Activated CD4-positive, alpha-beta T cell treated with anti-CD3 and anti-CD28 coated beads, Interleukin-2, amount 50 U/mL, for 16 hours (primary cell): ENCODE measurements at regions not wholly inside any gene's neighbourhood (a gene's known extent, or its start where the extent isn't known, plus 50 kb on each side); places are given as distances from the start of the nearest gene placed in this dataset.

ENCODE experiments used
- DNase-seq: peaks from one replicate; pipeline ENCODE4 v3.0.0-alpha.2; 2020

GRCh38 chr3:181860235-181860634 lies 148.5 kb downstream of the SOX2 start:
- no peak for DNase-seq

GRCh38 chr3:181862502-181862901 lies 150.8 kb downstream of the SOX2 start:
- no peak for DNase-seq

GRCh38 chr3:181868576-181869082 lies 156.9 kb downstream of the SOX2 start:
- no peak for DNase-seq

GRCh38 chr3:181872887-181873286 lies 161.2 kb downstream of the SOX2 start:
- DNase-seq: no peak

GRCh38 chr3:181879926-181880325 lies 168.2 kb downstream of the SOX2 start:
- DNase-seq: no peak

- no peak for DNase-seq
Measured at GRCh38 chr3:181880331-181880730, 168.6 kb downstream of the SOX2 start.

GRCh38 chr3:181881749-181882148 lies 170.0 kb downstream of the SOX2 start:
- no peak for DNase-seq

GRCh38 chr3:181885868-181886630 lies 174.3 kb downstream of the SOX2 start:
- DNase-seq: no peak

- no peak for DNase-seq
Measured at GRCh38 chr3:181886676-181887075, 175.0 kb downstream of the SOX2 start.

GRCh38 chr3:181887685-181888084 lies 176.0 kb downstream of the SOX2 start:
- no peak for DNase-seq

- DNase-seq: no peak
Measured at GRCh38 chr3:181888234-181888633, 176.5 kb downstream of the SOX2 start.

- no peak for DNase-seq
Measured at GRCh38 chr3:181892848-181893247, 181.1 kb downstream of the SOX2 start.

- no peak for DNase-seq
Measured at GRCh38 chr3:181896605-181897004, 184.9 kb downstream of the SOX2 start.

GRCh38 chr3:181899702-181900101 lies 188.0 kb downstream of the SOX2 start:
- no peak for DNase-seq

- no peak for DNase-seq
Measured at GRCh38 chr3:181901626-181902025, 189.9 kb downstream of the SOX2 start.

GRCh38 chr3:181906338-181906737 lies 194.6 kb downstream of the SOX2 start:
- no peak for DNase-seq

GRCh38 chr3:181909241-181909640 lies 197.5 kb downstream of the SOX2 start:
- no peak for DNase-seq

- no peak for DNase-seq
Measured at GRCh38 chr3:181912384-181912783, 200.7 kb downstream of the SOX2 start.

- DNase-seq: no peak
Measured at GRCh38 chr3:181913254-181913653, 201.5 kb downstream of the SOX2 start.

GRCh38 chr3:181915551-181915950 lies 203.8 kb downstream of the SOX2 start:
- no peak for DNase-seq

GRCh38 chr3:181916013-181916412 lies 204.3 kb downstream of the SOX2 start:
- no peak for DNase-seq

GRCh38 chr3:181917027-181917426 lies 205.3 kb downstream of the SOX2 start:
- DNase-seq: no peak

GRCh38 chr3:181919375-181919774 lies 207.7 kb downstream of the SOX2 start:
- no peak for DNase-seq

GRCh38 chr3:181920409-181920808 lies 208.7 kb downstream of the SOX2 start:
- DNase-seq: no peak

- no peak for DNase-seq
Measured at GRCh38 chr3:181921220-181921619, 209.5 kb downstream of the SOX2 start.
